ENCODE measurements at regions not wholly inside any gene's neighbourhood (a gene's known extent, or its start where the extent isn't known, plus 50 kb on each side); places are given as distances from the start of the nearest gene placed in this dataset.

DNA sequence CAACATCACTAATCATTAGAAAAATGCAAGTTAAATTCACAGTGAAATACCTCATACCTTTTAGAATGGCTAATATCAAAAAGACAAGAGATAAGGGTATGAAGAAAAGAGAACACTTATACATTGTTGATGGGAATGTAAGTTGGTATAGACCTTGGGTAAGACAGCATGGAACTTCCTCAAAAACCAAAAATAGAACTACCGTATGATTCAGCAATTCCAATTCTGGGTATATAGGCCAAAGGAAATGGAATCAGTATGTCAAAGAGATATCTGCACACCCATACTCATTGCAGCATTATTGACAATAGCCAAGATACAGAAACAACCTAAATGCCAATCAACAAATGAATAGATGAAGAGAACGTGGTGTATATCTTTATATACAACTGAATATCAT, 166.8 kb upstream of the LRRN1 start (continued):
- TF ChIP-seq, protein P1, sequence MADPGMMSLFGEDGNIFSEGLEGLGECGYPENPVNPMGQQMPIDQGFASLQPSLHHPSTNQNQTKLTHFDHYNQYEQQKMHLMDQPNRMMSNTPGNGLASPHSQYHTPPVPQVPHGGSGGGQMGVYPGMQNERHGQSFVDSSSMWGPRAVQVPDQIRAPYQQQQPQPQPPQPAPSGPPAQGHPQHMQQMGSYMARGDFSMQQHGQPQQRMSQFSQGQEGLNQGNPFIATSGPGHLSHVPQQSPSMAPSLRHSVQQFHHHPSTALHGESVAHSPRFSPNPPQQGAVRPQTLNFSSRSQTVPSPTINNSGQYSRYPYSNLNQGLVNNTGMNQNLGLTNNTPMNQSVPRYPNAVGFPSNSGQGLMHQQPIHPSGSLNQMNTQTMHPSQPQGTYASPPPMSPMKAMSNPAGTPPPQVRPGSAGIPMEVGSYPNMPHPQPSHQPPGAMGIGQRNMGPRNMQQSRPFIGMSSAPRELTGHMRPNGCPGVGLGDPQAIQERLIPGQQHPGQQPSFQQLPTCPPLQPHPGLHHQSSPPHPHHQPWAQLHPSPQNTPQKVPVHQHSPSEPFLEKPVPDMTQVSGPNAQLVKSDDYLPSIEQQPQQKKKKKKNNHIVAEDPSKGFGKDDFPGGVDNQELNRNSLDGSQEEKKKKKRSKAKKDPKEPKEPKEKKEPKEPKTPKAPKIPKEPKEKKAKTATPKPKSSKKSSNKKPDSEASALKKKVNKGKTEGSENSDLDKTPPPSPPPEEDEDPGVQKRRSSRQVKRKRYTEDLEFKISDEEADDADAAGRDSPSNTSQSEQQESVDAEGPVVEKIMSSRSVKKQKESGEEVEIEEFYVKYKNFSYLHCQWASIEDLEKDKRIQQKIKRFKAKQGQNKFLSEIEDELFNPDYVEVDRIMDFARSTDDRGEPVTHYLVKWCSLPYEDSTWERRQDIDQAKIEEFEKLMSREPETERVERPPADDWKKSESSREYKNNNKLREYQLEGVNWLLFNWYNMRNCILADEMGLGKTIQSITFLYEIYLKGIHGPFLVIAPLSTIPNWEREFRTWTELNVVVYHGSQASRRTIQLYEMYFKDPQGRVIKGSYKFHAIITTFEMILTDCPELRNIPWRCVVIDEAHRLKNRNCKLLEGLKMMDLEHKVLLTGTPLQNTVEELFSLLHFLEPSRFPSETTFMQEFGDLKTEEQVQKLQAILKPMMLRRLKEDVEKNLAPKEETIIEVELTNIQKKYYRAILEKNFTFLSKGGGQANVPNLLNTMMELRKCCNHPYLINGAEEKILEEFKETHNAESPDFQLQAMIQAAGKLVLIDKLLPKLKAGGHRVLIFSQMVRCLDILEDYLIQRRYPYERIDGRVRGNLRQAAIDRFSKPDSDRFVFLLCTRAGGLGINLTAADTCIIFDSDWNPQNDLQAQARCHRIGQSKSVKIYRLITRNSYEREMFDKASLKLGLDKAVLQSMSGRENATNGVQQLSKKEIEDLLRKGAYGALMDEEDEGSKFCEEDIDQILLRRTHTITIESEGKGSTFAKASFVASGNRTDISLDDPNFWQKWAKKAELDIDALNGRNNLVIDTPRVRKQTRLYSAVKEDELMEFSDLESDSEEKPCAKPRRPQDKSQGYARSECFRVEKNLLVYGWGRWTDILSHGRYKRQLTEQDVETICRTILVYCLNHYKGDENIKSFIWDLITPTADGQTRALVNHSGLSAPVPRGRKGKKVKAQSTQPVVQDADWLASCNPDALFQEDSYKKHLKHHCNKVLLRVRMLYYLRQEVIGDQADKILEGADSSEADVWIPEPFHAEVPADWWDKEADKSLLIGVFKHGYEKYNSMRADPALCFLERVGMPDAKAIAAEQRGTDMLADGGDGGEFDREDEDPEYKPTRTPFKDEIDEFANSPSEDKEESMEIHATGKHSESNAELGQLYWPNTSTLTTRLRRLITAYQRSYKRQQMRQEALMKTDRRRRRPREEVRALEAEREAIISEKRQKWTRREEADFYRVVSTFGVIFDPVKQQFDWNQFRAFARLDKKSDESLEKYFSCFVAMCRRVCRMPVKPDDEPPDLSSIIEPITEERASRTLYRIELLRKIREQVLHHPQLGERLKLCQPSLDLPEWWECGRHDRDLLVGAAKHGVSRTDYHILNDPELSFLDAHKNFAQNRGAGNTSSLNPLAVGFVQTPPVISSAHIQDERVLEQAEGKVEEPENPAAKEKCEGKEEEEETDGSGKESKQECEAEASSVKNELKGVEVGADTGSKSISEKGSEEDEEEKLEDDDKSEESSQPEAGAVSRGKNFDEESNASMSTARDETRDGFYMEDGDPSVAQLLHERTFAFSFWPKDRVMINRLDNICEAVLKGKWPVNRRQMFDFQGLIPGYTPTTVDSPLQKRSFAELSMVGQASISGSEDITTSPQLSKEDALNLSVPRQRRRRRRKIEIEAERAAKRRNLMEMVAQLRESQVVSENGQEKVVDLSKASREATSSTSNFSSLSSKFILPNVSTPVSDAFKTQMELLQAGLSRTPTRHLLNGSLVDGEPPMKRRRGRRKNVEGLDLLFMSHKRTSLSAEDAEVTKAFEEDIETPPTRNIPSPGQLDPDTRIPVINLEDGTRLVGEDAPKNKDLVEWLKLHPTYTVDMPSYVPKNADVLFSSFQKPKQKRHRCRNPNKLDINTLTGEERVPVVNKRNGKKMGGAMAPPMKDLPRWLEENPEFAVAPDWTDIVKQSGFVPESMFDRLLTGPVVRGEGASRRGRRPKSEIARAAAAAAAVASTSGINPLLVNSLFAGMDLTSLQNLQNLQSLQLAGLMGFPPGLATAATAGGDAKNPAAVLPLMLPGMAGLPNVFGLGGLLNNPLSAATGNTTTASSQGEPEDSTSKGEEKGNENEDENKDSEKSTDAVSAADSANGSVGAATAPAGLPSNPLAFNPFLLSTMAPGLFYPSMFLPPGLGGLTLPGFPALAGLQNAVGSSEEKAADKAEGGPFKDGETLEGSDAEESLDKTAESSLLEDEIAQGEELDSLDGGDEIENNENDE (IDR thresholded peaks at IDR 0.05; ENCODE audit: insufficient replicate concordance, low read length) = no peak
- TF ChIP-seq TAF1 (IDR thresholded peaks at IDR 0.05; ENCODE audit: low read depth, low read length) (no peak), POLR2AphosphoS5 (IDR thresholded peaks at IDR 0.05; ENCODE audit: low read depth, low read length) (no peak), TBP (IDR thresholded peaks at IDR 0.05; ENCODE audit: low read depth, low read length) (no peak), POLR2A (IDR thresholded peaks at IDR 0.05; ENCODE audit: control extremely low read depth in 1 of 2, low read depth in 2 of 2, low read length in 2 of 2) (no peak), EP300 (IDR thresholded peaks at IDR 0.05; ENCODE audit: borderline replicate concordance in 1 of 2, low read depth in 2 of 2, low read length in 2 of 2) (no peak), CTBP2 (IDR thresholded peaks at IDR 0.05; ENCODE audit: borderline replicate concordance, insufficient read depth, insufficient read length, low read length) (no peak), CBX5 (IDR thresholded peaks at IDR 0.05; ENCODE audit: low read depth, low read length) (no peak), SIRT6 (IDR thresholded peaks at IDR 0.05; ENCODE audit: low read length) (no peak)
- TF ChIP-seq, protein P2, sequence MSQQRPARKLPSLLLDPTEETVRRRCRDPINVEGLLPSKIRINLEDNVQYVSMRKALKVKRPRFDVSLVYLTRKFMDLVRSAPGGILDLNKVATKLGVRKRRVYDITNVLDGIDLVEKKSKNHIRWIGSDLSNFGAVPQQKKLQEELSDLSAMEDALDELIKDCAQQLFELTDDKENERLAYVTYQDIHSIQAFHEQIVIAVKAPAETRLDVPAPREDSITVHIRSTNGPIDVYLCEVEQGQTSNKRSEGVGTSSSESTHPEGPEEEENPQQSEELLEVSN (IDR thresholded peaks at IDR 0.05) = no peak
- TF ChIP-seq, protein P3, sequence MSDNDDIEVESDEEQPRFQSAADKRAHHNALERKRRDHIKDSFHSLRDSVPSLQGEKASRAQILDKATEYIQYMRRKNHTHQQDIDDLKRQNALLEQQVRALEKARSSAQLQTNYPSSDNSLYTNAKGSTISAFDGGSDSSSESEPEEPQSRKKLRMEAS (IDR thresholded peaks at IDR 0.05) = no peak

Data from H1 (cell line).